Ishikawa (cell line): ENCODE measurements at regions not wholly inside any gene's neighbourhood (a gene's known extent, or its start where the extent isn't known, plus 50 kb on each side); places are given as distances from the start of the nearest gene placed in this dataset.

ENCODE experiments used
- EGR1 ChIP-seq: IDR thresholded peaks from 2 replicates; pipeline ENCODE4 v1.6.1; 2012
- FOXM1 ChIP-seq: IDR thresholded peaks from 2 replicates; pipeline ENCODE4 v1.6.1; 2012; ENCODE audit warnings: low read depth, borderline replicate concordance
- TCF12 ChIP-seq: IDR thresholded peaks from 2 replicates; pipeline ENCODE4 v1.6.1; 2012; ENCODE audit warnings: low read depth
- ZBTB7A ChIP-seq: IDR thresholded peaks from 2 replicates; pipeline ENCODE4 v1.6.1; 2012; ENCODE audit warnings: low read depth

- TF ChIP-seq FOXM1 (no peak), EGR1 (no peak), TCF12 (no peak), ZBTB7A (no peak)
Observed at GRCh38 chr22:23513133-23513532, 67.0 kb downstream of the IGLL1 start.
